CD4-positive, alpha-beta T cell treated with Interleukin-15 for 4 hours (primary cell): ENCODE measurements at regions not wholly inside any gene's neighbourhood (a gene's known extent, or its start where the extent isn't known, plus 50 kb on each side); places are given as distances from the start of the nearest gene placed in this dataset.

Experiments used
- DNase-seq: peaks from one replicate; pipeline ENCODE4 v3.0.0-alpha.2; 2020; ENCODE audit warnings: low spot score

- DNase-seq, result no peak
Observed at GRCh38 chr18:61256291-61256690, 76.9 kb upstream of the CDH20 start.

DNA sequence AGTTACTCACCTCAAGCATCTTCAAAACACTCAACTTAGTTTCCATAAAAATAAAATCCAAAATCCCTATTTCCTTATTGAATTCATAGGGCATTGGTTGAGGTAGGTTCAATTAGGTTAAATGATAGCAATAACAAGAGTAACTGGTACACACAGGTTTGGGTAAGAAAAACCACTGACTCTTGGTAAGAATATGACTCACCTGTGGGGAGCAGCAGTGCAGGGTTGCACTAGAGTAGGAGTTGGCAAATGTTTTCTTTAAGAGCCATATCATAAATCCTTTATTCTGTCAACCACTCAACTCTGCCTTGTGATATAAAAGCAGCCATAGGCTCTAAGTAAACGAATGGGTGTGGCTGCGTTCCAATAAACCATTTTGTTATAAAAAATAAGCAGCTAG, 71.4 kb upstream of the CDH20 start:
- no peak for DNase-seq

DNA sequence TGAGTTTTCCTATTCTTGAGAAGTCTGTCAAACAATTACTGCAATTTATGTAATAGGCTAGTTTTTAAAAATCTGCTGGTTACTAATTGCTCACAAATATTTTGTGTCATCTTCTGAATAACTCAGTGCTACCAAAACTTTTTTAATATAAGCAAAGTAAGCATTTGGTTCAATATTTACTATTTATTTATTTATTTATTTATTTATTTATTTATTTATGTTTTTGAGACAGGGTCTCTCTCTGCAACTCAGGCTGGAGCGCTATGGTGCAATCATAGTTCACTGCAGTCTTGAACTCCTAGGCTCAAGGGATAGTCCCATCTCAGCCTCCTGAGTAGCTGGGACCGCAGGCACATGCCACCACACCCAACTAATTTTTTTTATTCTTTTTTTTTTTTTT, 60.4 kb upstream of the CDH20 start:
- DNase-seq, result no peak

- no peak for DNase-seq
Observed at GRCh38 chr18:61273533-61273932, 59.7 kb upstream of the CDH20 start.

DNA sequence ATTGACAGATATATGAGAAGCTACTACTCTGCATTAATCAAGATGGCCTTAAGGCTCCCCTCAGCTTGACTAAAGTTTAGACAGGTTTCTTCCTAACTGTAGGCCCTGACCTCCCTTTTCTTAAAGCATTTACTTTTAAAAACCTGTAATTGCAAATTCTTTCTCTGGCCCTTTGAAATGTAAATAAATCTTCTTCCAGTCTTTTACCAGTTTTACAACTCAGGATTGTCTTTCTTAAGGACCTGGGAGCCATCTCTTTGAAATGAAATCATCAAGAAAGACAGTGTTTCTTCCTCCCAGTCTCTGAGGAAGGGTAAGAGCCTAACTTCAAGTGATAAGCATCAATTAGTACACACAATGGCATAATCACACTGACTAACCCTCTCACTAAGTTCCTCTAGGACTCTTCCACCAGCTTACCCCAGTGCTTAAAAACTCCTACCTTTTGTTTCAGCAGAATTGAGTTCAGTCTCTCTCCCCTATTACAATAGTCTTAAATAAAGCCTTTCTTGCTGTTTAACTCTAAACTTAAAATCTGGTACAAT, 58.7 kb upstream of the CDH20 start:
- DNase-seq, result no peak

- DNase-seq, result no peak
Observed at GRCh38 chr18:61277808-61278207, 55.4 kb upstream of the CDH20 start.

- no peak for DNase-seq
Observed at GRCh38 chr18:61281431-61281830, 51.8 kb upstream of the CDH20 start.

DNA sequence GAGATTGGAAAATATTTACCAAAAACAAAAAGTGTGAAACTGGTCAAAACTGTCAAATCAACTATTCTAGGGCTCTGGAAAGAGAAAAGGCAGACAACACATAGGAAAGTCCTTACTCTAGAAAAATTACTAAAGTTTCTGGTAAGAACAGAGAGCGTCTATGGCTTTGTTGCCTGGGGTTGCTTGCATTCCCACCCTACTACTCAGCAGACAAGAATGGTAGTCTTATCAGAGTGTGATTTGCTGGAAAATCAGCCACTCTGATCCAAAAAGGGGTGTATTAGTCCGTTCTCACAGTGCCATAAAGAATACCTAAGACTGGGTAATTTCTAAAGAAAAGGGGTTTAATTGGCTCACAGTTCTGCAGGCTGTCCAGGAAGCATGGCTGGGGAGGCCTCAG, 50.3 kb upstream of the CDH20 start:
- no peak for DNase-seq
